ENCODE measurements at regions not wholly inside any gene's neighbourhood (a gene's known extent, or its start where the extent isn't known, plus 50 kb on each side); places are given as distances from the start of the nearest gene placed in this dataset.

DNA sequence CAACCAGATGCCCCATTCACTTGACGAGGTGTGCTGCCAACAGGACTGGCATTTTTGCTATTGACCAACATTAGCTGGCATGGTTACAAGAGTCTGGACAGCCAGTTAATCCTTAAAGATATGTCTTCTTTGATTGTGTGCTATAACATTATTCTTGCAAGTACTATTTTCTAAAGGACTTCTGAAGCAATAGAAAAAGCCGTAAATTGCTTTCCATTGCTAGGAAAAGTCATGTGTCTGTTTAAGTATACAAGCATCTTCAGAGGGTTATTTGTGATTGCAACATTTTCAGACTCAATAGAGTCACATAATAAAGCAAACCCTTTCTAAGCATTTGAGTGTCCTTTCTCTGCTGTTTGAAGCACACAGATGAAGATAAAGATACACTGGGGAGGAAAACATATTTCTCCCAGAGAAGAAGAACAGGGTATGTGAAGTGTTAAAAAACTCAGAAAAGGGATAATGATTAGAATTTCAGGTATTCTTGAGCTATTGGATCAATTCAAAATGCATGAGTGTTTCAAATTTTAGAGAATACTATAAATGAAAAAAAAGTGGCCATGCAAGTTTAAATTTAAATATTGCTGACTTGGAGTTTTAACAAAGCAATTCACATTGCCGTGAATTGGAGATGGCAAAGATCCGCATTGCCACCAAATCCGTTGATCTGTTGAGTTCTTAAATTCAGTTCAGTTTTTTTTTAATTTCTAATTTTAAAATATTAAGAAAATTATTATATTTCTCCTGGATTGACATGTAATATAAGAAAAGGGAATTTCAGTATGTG is 191.7 kb upstream of the MAP3K7 start:
- Histone ChIP-seq H3K27ac (ENCODE audit: low read length) (no peak overlapping the region), H3K36me3 (ENCODE audit: control insufficient read depth in 2 of 2, insufficient read depth in 2 of 2, low read length in 2 of 2) (no peaks in the 10 kb centered on the region), H3K9ac (ENCODE audit: low read length in 2 of 2) (no peak overlapping the region), H3K9me3 (ENCODE audit: control insufficient read depth in 2 of 2, low read length in 2 of 2) (no peaks in the 10 kb centered on the region), H3K4me3 (ENCODE audit: low read length in 2 of 2) (no peak overlapping the region), H3K27me3 (ENCODE audit: control insufficient read depth in 1 of 2, insufficient read depth in 2 of 2, low read length in 2 of 2) (no peaks in the 10 kb centered on the region), H3K4me1 (ENCODE audit: control insufficient read depth, insufficient read depth, low read length) (no peaks in the 10 kb centered on the region)

DNA sequence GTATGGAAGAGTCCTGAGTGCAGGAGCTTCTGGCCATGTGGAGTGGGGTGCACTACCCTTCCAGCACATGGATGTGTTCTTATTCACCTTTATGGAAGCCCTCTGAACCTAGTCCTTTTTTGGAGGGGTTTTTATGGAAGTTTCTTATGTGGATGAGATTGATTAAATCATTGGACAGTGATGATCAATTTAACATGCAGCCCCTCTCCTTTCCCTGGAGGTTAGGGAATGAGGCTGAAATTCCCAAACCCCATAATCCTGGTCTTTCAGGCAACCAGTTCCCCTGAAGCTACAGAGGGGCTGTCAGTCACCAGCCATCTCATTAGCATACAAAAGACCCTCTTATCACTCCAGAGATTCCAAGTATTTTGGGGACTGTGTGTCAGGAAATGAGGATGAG is 183.9 kb upstream of the MAP3K7 start:
- Histone ChIP-seq H3K9me3 (ENCODE audit: control insufficient read depth in 2 of 2, low read length in 2 of 2) (no peaks in the 10 kb centered on the region), H3K27ac (ENCODE audit: low read length) (no peak overlapping the region), H3K4me1 (ENCODE audit: control insufficient read depth, insufficient read depth, low read length) (no peaks in the 10 kb centered on the region), H3K9ac (ENCODE audit: low read length in 2 of 2) (no peak overlapping the region), H3K4me3 (ENCODE audit: low read length in 2 of 2) (no peak overlapping the region), H3K36me3 (ENCODE audit: control insufficient read depth in 2 of 2, insufficient read depth in 2 of 2, low read length in 2 of 2) (no peaks in the 10 kb centered on the region), H3K27me3 (ENCODE audit: control insufficient read depth in 1 of 2, insufficient read depth in 2 of 2, low read length in 2 of 2) (no peaks in the 10 kb centered on the region)

DNA sequence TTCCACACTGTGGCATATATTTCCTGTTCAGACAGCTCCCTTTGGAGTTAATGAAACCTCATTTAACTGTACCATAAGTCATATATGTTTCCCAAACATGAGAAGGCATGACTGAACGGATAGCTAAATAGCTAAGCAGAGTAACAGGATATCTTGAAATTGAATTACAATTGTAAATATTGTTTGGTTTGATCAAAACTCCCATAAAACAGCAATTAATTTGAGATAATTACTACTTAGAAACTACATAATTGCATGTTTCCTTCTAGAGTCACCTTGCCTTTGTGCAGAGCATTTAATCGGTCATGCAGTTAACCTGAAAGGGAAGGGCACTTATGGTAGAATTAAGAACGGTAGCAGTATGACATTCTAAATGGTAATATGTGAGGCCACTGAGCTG is 179.0 kb upstream of the MAP3K7 start:
- H3K4me3 ChIP-seq (ENCODE audit: low read length in 2 of 2) = no peak overlapping the region
- H3K27ac ChIP-seq (ENCODE audit: low read length) = no peak overlapping the region
- H3K9me3 ChIP-seq (ENCODE audit: control insufficient read depth in 2 of 2, low read length in 2 of 2) = no peaks in the 10 kb centered on the region
- H3K36me3 ChIP-seq (ENCODE audit: control insufficient read depth in 2 of 2, insufficient read depth in 2 of 2, low read length in 2 of 2) = no peaks in the 10 kb centered on the region
- no peaks in the 10 kb centered on the region for H3K4me1 ChIP-seq (ENCODE audit: control insufficient read depth, insufficient read depth, low read length)
- no peaks in the 10 kb centered on the region for H3K27me3 ChIP-seq (ENCODE audit: control insufficient read depth in 1 of 2, insufficient read depth in 2 of 2, low read length in 2 of 2)
- H3K9ac ChIP-seq (ENCODE audit: low read length in 2 of 2) = no peak overlapping the region

DNA sequence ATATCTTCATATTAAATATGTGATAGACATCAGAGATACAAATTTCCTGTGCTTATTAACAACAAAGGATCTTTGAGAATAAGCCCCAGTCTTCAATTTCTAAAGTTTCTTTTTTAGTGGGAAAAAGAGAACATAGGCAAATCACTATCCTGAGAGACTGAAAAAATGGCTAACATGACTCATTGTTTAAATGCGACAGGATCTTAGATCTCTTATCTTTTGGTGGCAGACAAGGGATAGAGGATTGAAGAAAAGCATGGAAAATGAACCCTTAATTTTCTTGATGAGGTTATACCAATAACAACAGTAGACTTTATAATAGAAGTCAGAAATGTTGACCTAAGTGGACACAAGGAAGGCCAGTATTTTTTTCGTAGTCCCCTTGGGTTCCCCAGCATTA is 178.6 kb upstream of the MAP3K7 start:
- Histone ChIP-seq H3K4me1 (ENCODE audit: control insufficient read depth, insufficient read depth, low read length) (no peaks in the 10 kb centered on the region), H3K9ac (ENCODE audit: low read length in 2 of 2) (no peak overlapping the region), H3K9me3 (ENCODE audit: control insufficient read depth in 2 of 2, low read length in 2 of 2) (no peaks in the 10 kb centered on the region), H3K27me3 (ENCODE audit: control insufficient read depth in 1 of 2, insufficient read depth in 2 of 2, low read length in 2 of 2) (no peaks in the 10 kb centered on the region), H3K27ac (ENCODE audit: low read length) (no peak overlapping the region), H3K4me3 (ENCODE audit: low read length in 2 of 2) (no peak overlapping the region), H3K36me3 (ENCODE audit: control insufficient read depth in 2 of 2, insufficient read depth in 2 of 2, low read length in 2 of 2) (no peaks in the 10 kb centered on the region)

DNA sequence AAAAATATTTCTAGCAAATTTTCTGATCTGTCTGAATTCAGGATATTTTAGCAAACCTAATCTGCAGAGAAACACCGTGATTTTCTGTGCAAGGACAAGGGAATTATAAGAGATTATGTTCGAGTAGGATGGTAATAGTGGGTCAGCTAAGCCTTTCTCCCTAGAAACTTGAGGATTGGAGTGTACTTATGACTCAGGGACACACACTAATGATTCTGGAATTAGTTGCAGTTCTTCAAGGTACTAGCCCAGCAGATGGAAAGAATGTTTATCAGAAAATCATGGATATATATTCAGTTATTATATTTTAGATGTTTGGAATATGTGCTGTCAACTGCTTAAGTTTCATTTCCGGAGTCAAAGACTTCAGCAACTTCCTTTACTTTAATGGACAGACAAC is 177.1 kb upstream of the MAP3K7 start:
- Histone ChIP-seq H3K27me3 (ENCODE audit: control insufficient read depth in 1 of 2, insufficient read depth in 2 of 2, low read length in 2 of 2) (no peaks in the 10 kb centered on the region), H3K36me3 (ENCODE audit: control insufficient read depth in 2 of 2, insufficient read depth in 2 of 2, low read length in 2 of 2) (no peaks in the 10 kb centered on the region), H3K4me3 (ENCODE audit: low read length in 2 of 2) (no peak overlapping the region), H3K27ac (ENCODE audit: low read length) (no peak overlapping the region), H3K4me1 (ENCODE audit: control insufficient read depth, insufficient read depth, low read length) (no peaks in the 10 kb centered on the region), H3K9ac (ENCODE audit: low read length in 2 of 2) (no peak overlapping the region), H3K9me3 (ENCODE audit: control insufficient read depth in 2 of 2, low read length in 2 of 2) (no peaks in the 10 kb centered on the region)

DNA sequence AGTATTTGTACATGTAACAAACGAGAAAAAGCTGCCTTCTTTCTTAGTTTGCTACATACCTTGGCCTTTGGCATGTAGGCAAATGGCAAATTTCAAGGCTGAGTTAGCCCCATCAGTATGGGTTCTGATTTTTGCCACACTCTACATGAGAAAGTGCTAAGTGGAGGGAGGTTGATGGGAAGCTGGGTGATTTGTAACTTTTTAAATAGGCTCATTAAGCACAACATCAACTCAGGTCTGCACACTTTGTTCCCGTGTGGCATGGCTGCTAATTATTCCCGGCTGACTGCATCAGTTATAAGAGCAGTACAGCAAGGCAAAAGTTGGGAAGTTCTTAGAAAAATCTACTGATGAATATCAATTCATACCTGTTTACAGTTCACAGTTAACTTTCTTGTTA is 172.8 kb upstream of the MAP3K7 start:
- Histone ChIP-seq H3K9ac (ENCODE audit: low read length in 2 of 2) (no peak overlapping the region), H3K4me3 (ENCODE audit: low read length in 2 of 2) (no peak overlapping the region), H3K4me1 (ENCODE audit: control insufficient read depth, insufficient read depth, low read length) (no peaks in the 10 kb centered on the region), H3K9me3 (ENCODE audit: control insufficient read depth in 2 of 2, low read length in 2 of 2) (no peaks in the 10 kb centered on the region), H3K27me3 (ENCODE audit: control insufficient read depth in 1 of 2, insufficient read depth in 2 of 2, low read length in 2 of 2) (no peaks in the 10 kb centered on the region), H3K36me3 (ENCODE audit: control insufficient read depth in 2 of 2, insufficient read depth in 2 of 2, low read length in 2 of 2) (no peaks in the 10 kb centered on the region), H3K27ac (ENCODE audit: low read length) (no peak overlapping the region)

DNA sequence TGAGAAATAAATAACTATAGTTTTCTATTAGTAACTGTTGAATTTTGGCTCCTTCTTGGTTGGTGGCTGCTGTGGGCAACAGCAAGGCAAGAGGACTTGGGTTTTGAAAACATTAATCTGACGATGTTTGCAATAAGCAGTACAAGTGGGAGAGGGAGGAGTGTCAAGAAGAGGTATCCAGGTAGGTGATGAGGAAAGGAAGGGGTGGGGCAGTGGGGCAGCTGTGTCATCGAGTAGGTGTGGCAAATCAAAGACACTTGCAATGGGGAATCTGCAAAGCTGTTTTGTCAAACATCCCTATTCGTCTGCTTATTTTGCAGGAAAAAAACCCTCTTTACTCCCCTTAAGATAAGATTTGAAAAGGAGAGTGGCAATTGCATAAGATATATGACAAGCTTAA is 171.9 kb upstream of the MAP3K7 start:
- H3K27me3 ChIP-seq (ENCODE audit: control insufficient read depth in 1 of 2, insufficient read depth in 2 of 2, low read length in 2 of 2) = no peaks in the 10 kb centered on the region
- no peaks in the 10 kb centered on the region for H3K4me1 ChIP-seq (ENCODE audit: control insufficient read depth, insufficient read depth, low read length)
- H3K27ac ChIP-seq (ENCODE audit: low read length) = no peak overlapping the region
- no peak overlapping the region for H3K9ac ChIP-seq (ENCODE audit: low read length in 2 of 2)
- no peak overlapping the region for H3K4me3 ChIP-seq (ENCODE audit: low read length in 2 of 2)
- H3K9me3 ChIP-seq (ENCODE audit: control insufficient read depth in 2 of 2, low read length in 2 of 2) = no peaks in the 10 kb centered on the region
- no peaks in the 10 kb centered on the region for H3K36me3 ChIP-seq (ENCODE audit: control insufficient read depth in 2 of 2, insufficient read depth in 2 of 2, low read length in 2 of 2)

DNA sequence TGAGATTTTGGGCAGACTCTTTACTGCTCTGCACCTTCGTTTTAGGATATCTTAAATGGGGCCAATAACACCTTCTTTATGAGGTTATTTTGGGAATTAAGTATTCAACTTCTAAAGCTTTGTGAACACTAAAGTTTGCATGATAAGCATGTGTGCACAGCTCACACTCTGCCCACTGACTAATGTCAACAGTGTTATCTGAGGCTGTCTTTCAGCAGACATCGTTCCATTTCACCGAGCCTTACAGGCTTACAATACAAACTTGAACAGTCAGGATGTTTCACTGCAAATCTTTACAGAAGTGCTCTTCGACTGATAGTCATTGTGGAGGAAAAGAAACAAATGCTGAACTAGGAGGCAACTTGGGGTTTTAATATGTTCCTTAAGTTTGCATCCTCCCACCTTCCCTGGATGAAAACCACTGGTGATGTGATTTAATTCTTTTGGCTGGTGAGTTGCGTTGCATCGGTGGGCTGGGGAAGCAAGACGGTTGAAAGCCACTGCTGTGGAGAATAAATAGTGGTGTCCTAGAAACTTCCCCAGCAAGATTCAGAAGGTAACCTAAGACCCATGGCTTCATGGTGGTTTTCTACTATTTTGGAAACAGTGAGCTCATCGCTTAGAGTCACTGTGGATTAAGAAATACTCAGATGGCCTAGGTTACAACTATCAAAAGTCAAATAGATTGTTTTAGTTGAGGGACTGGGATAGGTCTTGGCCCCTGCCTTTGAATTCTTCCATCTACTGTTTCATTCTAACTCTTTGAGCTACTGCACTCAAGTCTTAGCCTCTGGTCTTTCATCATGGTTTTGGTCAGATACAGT is 167.2 kb upstream of the MAP3K7 start:
- H3K27ac ChIP-seq (ENCODE audit: low read length) = no peak overlapping the region
- H3K9me3 ChIP-seq (ENCODE audit: control insufficient read depth in 2 of 2, low read length in 2 of 2) = no peaks in the 10 kb centered on the region
- no peak overlapping the region for H3K9ac ChIP-seq (ENCODE audit: low read length in 2 of 2)
- H3K36me3 ChIP-seq (ENCODE audit: control insufficient read depth in 2 of 2, insufficient read depth in 2 of 2, low read length in 2 of 2) = no peaks in the 10 kb centered on the region
- H3K27me3 ChIP-seq (ENCODE audit: control insufficient read depth in 1 of 2, insufficient read depth in 2 of 2, low read length in 2 of 2) = no peaks in the 10 kb centered on the region
- no peak overlapping the region for H3K4me3 ChIP-seq (ENCODE audit: low read length in 2 of 2)
- H3K4me1 ChIP-seq (ENCODE audit: control insufficient read depth, insufficient read depth, low read length) = no peaks in the 10 kb centered on the region

DNA sequence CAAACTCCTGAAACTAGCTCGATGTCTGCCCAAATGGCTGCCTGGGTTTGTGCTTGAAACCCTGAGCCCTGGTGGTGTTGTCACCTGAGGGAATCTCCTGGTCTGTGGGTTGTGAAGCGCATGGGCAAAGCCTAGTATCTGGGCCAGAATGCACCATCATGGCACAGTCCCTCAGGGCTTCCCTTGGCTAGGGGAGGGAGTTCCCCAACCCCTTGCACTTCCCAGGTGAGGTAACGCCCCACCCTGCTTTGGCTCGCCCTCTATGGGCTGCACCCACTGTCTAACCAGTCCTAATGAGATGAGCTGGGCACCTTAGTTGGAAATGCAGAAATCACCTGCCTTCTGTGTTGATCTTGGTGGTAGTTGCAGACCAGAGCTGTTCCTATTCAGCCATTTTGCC is 152.9 kb upstream of the MAP3K7 start:
- Histone ChIP-seq H3K36me3 (ENCODE audit: control insufficient read depth in 2 of 2, insufficient read depth in 2 of 2, low read length in 2 of 2) (no peaks in the 10 kb centered on the region), H3K4me3 (ENCODE audit: low read length in 2 of 2) (no peak overlapping the region), H3K27ac (ENCODE audit: low read length) (no peak overlapping the region), H3K9ac (ENCODE audit: low read length in 2 of 2) (no peak overlapping the region), H3K4me1 (ENCODE audit: control insufficient read depth, insufficient read depth, low read length) (no peaks in the 10 kb centered on the region), H3K27me3 (ENCODE audit: control insufficient read depth in 1 of 2, insufficient read depth in 2 of 2, low read length in 2 of 2) (no peaks in the 10 kb centered on the region), H3K9me3 (ENCODE audit: control insufficient read depth in 2 of 2, low read length in 2 of 2) (no peaks in the 10 kb centered on the region)

DNA sequence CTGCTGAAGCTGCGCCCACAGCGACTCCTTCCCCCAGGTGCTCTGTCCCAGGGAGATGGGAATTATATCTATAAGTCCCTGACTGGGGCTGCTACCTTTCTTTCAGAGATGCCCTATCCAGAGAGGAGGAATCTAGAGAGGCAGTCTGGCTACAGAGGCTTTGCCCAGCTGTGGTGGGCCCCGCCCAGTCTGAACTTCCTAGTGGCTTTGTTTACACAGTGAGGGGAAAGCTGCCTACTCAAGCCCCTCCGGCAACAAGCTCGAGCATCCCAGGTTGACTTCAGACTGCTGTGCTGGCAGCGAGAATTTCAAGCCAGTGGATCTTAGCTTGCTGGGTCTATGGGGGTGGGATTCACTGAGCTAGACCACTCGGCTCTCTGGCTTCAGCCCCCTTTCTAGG is 152.5 kb upstream of the MAP3K7 start:
- no peak overlapping the region for H3K27ac ChIP-seq (ENCODE audit: low read length)
- H3K4me3 ChIP-seq (ENCODE audit: low read length in 2 of 2) = no peak overlapping the region
- no peaks in the 10 kb centered on the region for H3K4me1 ChIP-seq (ENCODE audit: control insufficient read depth, insufficient read depth, low read length)
- no peaks in the 10 kb centered on the region for H3K27me3 ChIP-seq (ENCODE audit: control insufficient read depth in 1 of 2, insufficient read depth in 2 of 2, low read length in 2 of 2)
- H3K9me3 ChIP-seq (ENCODE audit: control insufficient read depth in 2 of 2, low read length in 2 of 2) = no peaks in the 10 kb centered on the region
- H3K9ac ChIP-seq (ENCODE audit: low read length in 2 of 2) = no peak overlapping the region
- no peaks in the 10 kb centered on the region for H3K36me3 ChIP-seq (ENCODE audit: control insufficient read depth in 2 of 2, insufficient read depth in 2 of 2, low read length in 2 of 2)

DNA sequence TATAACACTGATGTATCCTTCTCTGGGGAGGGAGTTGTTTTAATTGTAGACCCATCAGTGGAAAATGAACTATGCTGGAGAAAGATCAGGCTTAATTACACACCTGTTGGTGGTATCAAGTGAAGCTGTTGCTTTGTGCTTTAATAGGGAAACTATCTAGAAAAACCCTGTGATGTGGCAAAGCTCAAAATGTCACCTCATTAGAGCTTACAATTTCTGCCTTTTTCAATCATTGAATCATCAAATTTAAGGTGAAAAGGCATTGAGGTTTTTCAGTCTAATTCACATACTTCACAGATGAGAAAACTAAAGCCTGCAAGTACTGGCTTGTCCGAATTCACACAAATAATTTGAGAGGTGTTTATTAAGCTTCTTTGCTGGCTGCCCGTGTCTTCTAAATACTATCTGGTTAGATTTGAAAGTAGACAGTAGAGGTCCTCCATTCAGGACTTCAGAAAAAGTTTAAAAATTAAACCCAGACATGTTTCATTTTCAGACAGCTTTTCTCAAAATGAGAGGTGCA is 143.3 kb upstream of the MAP3K7 start:
- Histone ChIP-seq H3K4me1 (ENCODE audit: control insufficient read depth, insufficient read depth, low read length) (no peaks in the 10 kb centered on the region), H3K27me3 (ENCODE audit: control insufficient read depth in 1 of 2, insufficient read depth in 2 of 2, low read length in 2 of 2) (no peaks in the 10 kb centered on the region), H3K36me3 (ENCODE audit: control insufficient read depth in 2 of 2, insufficient read depth in 2 of 2, low read length in 2 of 2) (no peaks in the 10 kb centered on the region), H3K27ac (ENCODE audit: low read length) (no peak overlapping the region), H3K9ac (ENCODE audit: low read length in 2 of 2) (no peak overlapping the region), H3K9me3 (ENCODE audit: control insufficient read depth in 2 of 2, low read length in 2 of 2) (no peaks in the 10 kb centered on the region), H3K4me3 (ENCODE audit: low read length in 2 of 2) (no peak overlapping the region)

Measured in stomach smooth muscle (tissue), 2 donors.